ENCODE measurements at regions not wholly inside any gene's neighbourhood (a gene's known extent, or its start where the extent isn't known, plus 50 kb on each side); places are given as distances from the start of the nearest gene placed in this dataset.

DNA sequence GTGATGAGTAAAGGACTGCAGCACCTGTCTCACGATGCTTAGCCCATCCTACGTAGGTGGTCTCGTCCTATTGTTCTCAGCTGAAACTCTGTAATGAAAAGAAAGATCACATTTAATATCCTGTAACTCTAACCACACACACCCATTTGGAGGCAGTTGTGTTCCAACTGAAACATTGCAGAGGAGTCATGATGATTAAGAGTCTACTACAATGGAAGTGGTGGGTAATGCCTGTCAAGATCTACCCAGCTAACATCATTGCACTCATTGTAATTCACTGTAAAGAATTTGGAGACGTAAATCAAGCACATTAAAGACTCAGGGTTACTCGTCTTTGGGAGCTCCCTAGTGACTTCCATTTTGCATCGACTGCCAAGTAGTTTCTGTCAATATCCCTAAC, 106.0 kb upstream of the PTPN3 start:
- no peak overlapping the region for H3K4me3 Mint-ChIP-seq
- no peaks in the 10 kb centered on the region for H3K9me3 Mint-ChIP-seq
- ChIA-PET POLR2A (no interaction called here), CTCF (no interaction called here)
- no peaks in the 10 kb centered on the region for H3K36me3 Mint-ChIP-seq (ENCODE audit: low read depth)
- no peaks in the 10 kb centered on the region for H3K27me3 Mint-ChIP-seq
- no peaks in the 10 kb centered on the region for H3K4me1 Mint-ChIP-seq
- H3K27ac Mint-ChIP-seq, result no peak overlapping the region
- DNase-seq, result no peak

DNA sequence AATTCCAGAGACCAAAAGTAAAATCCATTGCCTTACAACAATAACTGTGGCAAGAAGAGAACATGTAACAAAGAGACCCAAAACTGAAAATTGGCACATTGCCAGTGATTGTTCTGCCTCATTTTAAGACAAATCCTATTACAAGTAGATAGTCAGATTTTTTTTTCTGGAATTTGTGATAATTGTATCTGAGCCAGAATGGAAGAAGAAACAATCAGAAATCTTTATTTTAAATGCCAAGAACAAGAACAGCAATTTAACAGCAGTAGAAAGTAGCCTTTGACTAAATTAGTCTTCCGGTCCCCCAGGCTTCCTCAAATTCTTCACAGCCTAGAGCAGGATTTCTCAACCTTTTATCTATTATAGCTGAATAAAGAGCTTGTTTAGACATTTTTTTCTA, 106.7 kb upstream of the PTPN3 start:
- ChIA-PET CTCF (no interaction called here), POLR2A (no interaction called here)
- no peaks in the 10 kb centered on the region for H3K4me1 Mint-ChIP-seq
- H3K4me3 Mint-ChIP-seq, result no peak overlapping the region
- H3K27me3 Mint-ChIP-seq, result no peaks in the 10 kb centered on the region
- H3K36me3 Mint-ChIP-seq (ENCODE audit: low read depth), result no peaks in the 10 kb centered on the region
- no peak for DNase-seq
- no peak overlapping the region for H3K27ac Mint-ChIP-seq
- H3K9me3 Mint-ChIP-seq, result no peaks in the 10 kb centered on the region

- no peak overlapping the region for H3K27ac Mint-ChIP-seq
- no peaks in the 10 kb centered on the region for H3K4me1 Mint-ChIP-seq
- H3K9me3 Mint-ChIP-seq, result no peaks in the 10 kb centered on the region
- no peaks in the 10 kb centered on the region for H3K27me3 Mint-ChIP-seq
- POLR2A ChIA-PET, result no interaction called here
- no peaks in the 10 kb centered on the region for H3K36me3 Mint-ChIP-seq (ENCODE audit: low read depth)
- CTCF ChIA-PET, result no interaction called here
- no peak for DNase-seq
- H3K4me3 Mint-ChIP-seq, result no peak overlapping the region
Observed at GRCh38 chr9:109609060-109609459, 111.0 kb upstream of the PTPN3 start.

GRCh38 chr9:109616571-109617120, 118.5 kb upstream of the PTPN3 start:
- POLR2A ChIA-PET, result no interaction called here
- CTCF ChIA-PET, result no interaction called here
- no peaks in the 10 kb centered on the region for H3K4me1 Mint-ChIP-seq
- H3K9me3 Mint-ChIP-seq, result no peaks in the 10 kb centered on the region
- no peak overlapping the region for H3K4me3 Mint-ChIP-seq
- H3K27me3 Mint-ChIP-seq, result no peaks in the 10 kb centered on the region
- H3K36me3 Mint-ChIP-seq (ENCODE audit: low read depth), result no peaks in the 10 kb centered on the region
- H3K27ac Mint-ChIP-seq, result no peak overlapping the region
- DNase-seq, result no peak

DNA sequence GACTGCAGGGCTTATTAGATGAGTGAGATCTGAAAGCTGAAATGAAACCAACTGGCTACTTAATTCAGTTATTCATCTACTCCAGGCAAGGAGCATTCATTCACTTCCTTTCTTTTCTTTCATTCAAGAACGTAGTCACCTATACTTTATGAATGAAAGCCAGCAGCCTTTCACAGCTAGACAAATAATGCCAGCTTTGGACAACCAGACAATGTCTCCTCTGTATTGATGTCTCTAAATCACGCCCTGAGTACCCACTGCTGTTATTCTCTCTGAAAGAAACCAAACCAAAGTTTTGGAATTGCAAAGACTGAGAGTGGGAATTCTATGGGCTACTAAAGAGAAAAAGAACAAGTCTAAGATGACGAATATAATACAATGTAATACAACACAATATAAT, 121.2 kb upstream of the PTPN3 start:
- CTCF ChIA-PET, result no interaction called here

DNA sequence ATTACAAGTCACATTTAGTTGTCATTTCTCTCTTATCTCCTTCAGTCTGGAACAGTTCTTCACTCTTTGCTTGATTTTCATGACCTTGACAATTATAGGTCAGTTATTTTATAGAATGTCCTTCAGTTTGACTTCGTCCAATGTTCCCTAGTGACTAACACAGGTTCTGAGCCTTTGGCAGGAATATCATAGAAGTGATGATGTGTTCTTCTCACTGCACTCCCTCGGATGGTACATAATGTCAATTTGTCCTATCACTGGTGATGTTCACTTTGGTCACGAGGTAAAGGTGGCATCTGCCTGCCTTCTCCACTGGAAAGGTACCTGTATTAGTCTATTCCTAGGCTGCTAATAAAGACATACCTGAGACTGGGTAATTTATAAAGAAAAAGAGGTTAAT, 126.0 kb upstream of the PTPN3 start:
- H3K4me3 Mint-ChIP-seq, result no peak overlapping the region
- DNase-seq, result no peak
- no peaks in the 10 kb centered on the region for H3K36me3 Mint-ChIP-seq (ENCODE audit: low read depth)
- POLR2A ChIA-PET, result no interaction called here
- peaks cover 2% of the 10 kb centered on the region for H3K9me3 Mint-ChIP-seq
- no peaks in the 10 kb centered on the region for H3K4me1 Mint-ChIP-seq
- CTCF ChIA-PET, result no interaction called here
- H3K27me3 Mint-ChIP-seq, result peaks cover 3% of the 10 kb centered on the region
- H3K27ac Mint-ChIP-seq, result no peak overlapping the region

More for the DNA sequence above, 121.2 kb upstream of the PTPN3 start:
- Mint-ChIP-seq H3K36me3 (ENCODE audit: low read depth) (no peaks in the 10 kb centered on the region), H3K9me3 (no peaks in the 10 kb centered on the region), H3K4me1 (no peaks in the 10 kb centered on the region), H3K27ac (no peak overlapping the region), H3K27me3 (no peaks in the 10 kb centered on the region), H3K4me3 (no peak overlapping the region)
- POLR2A ChIA-PET, result no interaction called here
- DNase-seq, result no peak

DNA sequence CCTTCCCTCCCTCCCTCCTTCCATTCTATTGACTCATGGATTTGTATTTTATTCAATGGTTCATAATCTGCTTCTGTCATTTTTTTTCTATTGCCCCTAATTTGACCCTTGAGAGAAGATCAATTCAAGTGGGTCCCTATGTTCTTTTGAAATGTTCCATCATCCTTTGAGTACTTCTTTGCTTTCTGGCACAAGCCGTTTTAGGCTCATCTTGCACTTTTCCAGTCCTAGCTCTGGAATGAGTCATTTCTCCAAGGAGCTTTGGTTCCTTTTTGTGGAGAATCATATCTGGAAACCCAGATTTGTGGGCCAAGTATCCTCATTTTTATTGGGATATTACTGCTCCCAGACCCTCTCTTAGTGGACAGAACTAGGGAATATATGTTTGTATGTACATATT, 126.8 kb upstream of the PTPN3 start:
- POLR2A ChIA-PET, result no interaction called here
- Mint-ChIP-seq H3K27ac (no peak overlapping the region), H3K4me3 (no peak overlapping the region), H3K36me3 (ENCODE audit: low read depth) (no peaks in the 10 kb centered on the region), H3K9me3 (peaks cover 2% of the 10 kb centered on the region), H3K4me1 (no peaks in the 10 kb centered on the region), H3K27me3 (peaks cover 3% of the 10 kb centered on the region)
- CTCF ChIA-PET, result no interaction called here
- DNase-seq, result no peak

- Mint-ChIP-seq H3K4me3 (no peak overlapping the region), H3K27me3 (peaks cover 3% of the 10 kb centered on the region), H3K4me1 (no peaks in the 10 kb centered on the region), H3K9me3 (peaks cover 2% of the 10 kb centered on the region), H3K27ac (no peak overlapping the region), H3K36me3 (ENCODE audit: low read depth) (no peaks in the 10 kb centered on the region)
- POLR2A ChIA-PET, result no interaction called here
- DNase-seq, result no peak
- CTCF ChIA-PET, result no interaction called here
Observed at GRCh38 chr9:109627042-109627441, 128.9 kb upstream of the PTPN3 start.

- Mint-ChIP-seq H3K9me3 (peaks cover 2% of the 10 kb centered on the region), H3K27ac (no peak overlapping the region), H3K4me3 (no peak overlapping the region), H3K4me1 (no peaks in the 10 kb centered on the region), H3K27me3 (peaks cover 3% of the 10 kb centered on the region), H3K36me3 (ENCODE audit: low read depth) (no peaks in the 10 kb centered on the region)
- ChIA-PET POLR2A (no interaction called here), CTCF (no interaction called here)
- DNase-seq, result no peak
Observed at GRCh38 chr9:109629615-109630014, 131.5 kb upstream of the PTPN3 start.

- no peak for DNase-seq
- H3K4me3 Mint-ChIP-seq, result no peak overlapping the region
- ChIA-PET CTCF (no interaction called here), POLR2A (no interaction called here)
- H3K9me3 Mint-ChIP-seq, result no peaks in the 10 kb centered on the region
- no peak overlapping the region for H3K27ac Mint-ChIP-seq
- peaks cover 9% of the 10 kb centered on the region for H3K27me3 Mint-ChIP-seq
- H3K4me1 Mint-ChIP-seq, result no peaks in the 10 kb centered on the region
- H3K36me3 Mint-ChIP-seq (ENCODE audit: low read depth), result no peaks in the 10 kb centered on the region
Observed at GRCh38 chr9:109632817-109633216, 134.7 kb upstream of the PTPN3 start.

- Mint-ChIP-seq H3K27ac (no peak overlapping the region), H3K4me3 (no peak overlapping the region), H3K9me3 (no peaks in the 10 kb centered on the region), H3K4me1 (no peaks in the 10 kb centered on the region), H3K27me3 (peaks cover 53% of the 10 kb centered on the region), H3K36me3 (ENCODE audit: low read depth) (no peaks in the 10 kb centered on the region)
- no peak for DNase-seq
- ChIA-PET CTCF (no interaction called here), POLR2A (no interaction called here)
Observed at GRCh38 chr9:109639674-109640579, 140.1 kb upstream of the PALM2AKAP2 start.

- no peak for DNase-seq
- Mint-ChIP-seq H3K9me3 (no peaks in the 10 kb centered on the region), H3K27me3 (peaks cover 53% of the 10 kb centered on the region), H3K4me3 (no peak overlapping the region), H3K4me1 (no peaks in the 10 kb centered on the region), H3K27ac (no peak overlapping the region), H3K36me3 (ENCODE audit: low read depth) (no peaks in the 10 kb centered on the region)
- ChIA-PET POLR2A (no interaction called here), CTCF (no interaction called here)
Observed at GRCh38 chr9:109640580-109641371, 139.2 kb upstream of the PALM2AKAP2 start.

GRCh38 chr9:109641372-109641659, 138.7 kb upstream of the PALM2AKAP2 start:
- ChIA-PET POLR2A (no interaction called here), CTCF (no interaction called here)
- Mint-ChIP-seq H3K27ac (no peak overlapping the region), H3K27me3 (peaks cover 50% of the 10 kb centered on the region), H3K4me1 (no peaks in the 10 kb centered on the region), H3K9me3 (no peaks in the 10 kb centered on the region), H3K4me3 (no peak overlapping the region), H3K36me3 (ENCODE audit: low read depth) (no peaks in the 10 kb centered on the region)
- DNase-seq, result no peak

GRCh38 chr9:109652112-109652511, 127.9 kb upstream of the PALM2AKAP2 start:
- no peak for DNase-seq
- ChIA-PET CTCF (no interaction called here), POLR2A (no interaction called here)
- Mint-ChIP-seq H3K27me3 (peaks cover 2% of the 10 kb centered on the region), H3K4me3 (no peak overlapping the region), H3K36me3 (ENCODE audit: low read depth) (no peaks in the 10 kb centered on the region), H3K4me1 (no peaks in the 10 kb centered on the region), H3K9me3 (no peaks in the 10 kb centered on the region), H3K27ac (no peak overlapping the region)

Data from activated CD4-positive, alpha-beta memory T cell treated with anti-CD3 and anti-CD28 coated beads, Interleukin-2, amount 10 ng/mL, durations not matched to agents 7 days and 5 days (primary cell).